ENCODE measurements at regions not wholly inside any gene's neighbourhood (a gene's known extent, or its start where the extent isn't known, plus 50 kb on each side); places are given as distances from the start of the nearest gene placed in this dataset.

DNA sequence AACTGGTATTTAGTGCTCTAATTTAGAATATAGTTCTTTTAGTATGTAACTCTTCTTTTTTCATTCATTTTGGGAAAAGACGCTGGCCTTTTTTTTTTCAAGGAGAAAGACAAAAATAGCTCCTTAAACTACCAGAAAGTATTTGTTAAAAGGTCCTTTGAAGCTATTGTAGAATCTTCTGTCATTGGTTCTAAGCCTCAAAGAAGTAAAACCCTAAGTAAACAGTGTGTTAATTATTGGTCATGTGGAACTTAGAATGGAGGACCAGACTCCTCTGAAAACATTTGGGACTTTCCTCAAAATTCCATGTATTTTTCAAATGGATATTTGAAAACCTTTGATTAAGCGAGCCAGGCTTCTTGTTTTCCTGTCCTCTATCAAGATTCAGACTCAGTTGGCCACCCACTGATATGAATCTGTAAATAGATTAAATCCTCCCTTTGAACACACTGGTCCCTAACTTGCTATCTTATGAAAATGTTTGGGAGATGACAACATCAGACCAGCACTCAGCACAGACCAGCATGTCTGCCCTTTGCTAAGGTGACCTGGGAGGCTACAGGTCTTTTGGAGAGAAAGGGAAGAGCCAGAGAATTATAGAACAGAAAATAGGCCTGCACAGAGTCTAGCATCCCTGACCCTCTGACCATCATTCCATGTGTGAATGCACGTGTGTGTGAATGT is 120.3 kb upstream of the GATA6 start:
- no peak for TF ChIP-seq EP300 (IDR thresholded peaks at IDR 0.05)
- TF ChIP-seq, protein P1, sequence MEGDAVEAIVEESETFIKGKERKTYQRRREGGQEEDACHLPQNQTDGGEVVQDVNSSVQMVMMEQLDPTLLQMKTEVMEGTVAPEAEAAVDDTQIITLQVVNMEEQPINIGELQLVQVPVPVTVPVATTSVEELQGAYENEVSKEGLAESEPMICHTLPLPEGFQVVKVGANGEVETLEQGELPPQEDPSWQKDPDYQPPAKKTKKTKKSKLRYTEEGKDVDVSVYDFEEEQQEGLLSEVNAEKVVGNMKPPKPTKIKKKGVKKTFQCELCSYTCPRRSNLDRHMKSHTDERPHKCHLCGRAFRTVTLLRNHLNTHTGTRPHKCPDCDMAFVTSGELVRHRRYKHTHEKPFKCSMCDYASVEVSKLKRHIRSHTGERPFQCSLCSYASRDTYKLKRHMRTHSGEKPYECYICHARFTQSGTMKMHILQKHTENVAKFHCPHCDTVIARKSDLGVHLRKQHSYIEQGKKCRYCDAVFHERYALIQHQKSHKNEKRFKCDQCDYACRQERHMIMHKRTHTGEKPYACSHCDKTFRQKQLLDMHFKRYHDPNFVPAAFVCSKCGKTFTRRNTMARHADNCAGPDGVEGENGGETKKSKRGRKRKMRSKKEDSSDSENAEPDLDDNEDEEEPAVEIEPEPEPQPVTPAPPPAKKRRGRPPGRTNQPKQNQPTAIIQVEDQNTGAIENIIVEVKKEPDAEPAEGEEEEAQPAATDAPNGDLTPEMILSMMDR (IDR thresholded peaks at IDR 0.05), result no peak
- TF ChIP-seq POLR2AphosphoS5 (IDR thresholded peaks at IDR 0.05), result no peak

Measured in upper lobe of left lung (tissue), 4 donors.